ENCODE measurements at regions not wholly inside any gene's neighbourhood (a gene's known extent, or its start where the extent isn't known, plus 50 kb on each side); places are given as distances from the start of the nearest gene placed in this dataset.

- TF ChIP-seq, protein P1, sequence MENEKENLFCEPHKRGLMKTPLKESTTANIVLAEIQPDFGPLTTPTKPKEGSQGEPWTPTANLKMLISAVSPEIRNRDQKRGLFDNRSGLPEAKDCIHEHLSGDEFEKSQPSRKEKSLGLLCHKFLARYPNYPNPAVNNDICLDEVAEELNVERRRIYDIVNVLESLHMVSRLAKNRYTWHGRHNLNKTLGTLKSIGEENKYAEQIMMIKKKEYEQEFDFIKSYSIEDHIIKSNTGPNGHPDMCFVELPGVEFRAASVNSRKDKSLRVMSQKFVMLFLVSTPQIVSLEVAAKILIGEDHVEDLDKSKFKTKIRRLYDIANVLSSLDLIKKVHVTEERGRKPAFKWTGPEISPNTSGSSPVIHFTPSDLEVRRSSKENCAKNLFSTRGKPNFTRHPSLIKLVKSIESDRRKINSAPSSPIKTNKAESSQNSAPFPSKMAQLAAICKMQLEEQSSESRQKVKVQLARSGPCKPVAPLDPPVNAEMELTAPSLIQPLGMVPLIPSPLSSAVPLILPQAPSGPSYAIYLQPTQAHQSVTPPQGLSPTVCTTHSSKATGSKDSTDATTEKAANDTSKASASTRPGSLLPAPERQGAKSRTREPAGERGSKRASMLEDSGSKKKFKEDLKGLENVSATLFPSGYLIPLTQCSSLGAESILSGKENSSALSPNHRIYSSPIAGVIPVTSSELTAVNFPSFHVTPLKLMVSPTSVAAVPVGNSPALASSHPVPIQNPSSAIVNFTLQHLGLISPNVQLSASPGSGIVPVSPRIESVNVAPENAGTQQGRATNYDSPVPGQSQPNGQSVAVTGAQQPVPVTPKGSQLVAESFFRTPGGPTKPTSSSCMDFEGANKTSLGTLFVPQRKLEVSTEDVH (IDR thresholded peaks at IDR 0.05; ENCODE audit: low read depth, partially characterized antibody), result no peak
- TF ChIP-seq, protein P2, sequence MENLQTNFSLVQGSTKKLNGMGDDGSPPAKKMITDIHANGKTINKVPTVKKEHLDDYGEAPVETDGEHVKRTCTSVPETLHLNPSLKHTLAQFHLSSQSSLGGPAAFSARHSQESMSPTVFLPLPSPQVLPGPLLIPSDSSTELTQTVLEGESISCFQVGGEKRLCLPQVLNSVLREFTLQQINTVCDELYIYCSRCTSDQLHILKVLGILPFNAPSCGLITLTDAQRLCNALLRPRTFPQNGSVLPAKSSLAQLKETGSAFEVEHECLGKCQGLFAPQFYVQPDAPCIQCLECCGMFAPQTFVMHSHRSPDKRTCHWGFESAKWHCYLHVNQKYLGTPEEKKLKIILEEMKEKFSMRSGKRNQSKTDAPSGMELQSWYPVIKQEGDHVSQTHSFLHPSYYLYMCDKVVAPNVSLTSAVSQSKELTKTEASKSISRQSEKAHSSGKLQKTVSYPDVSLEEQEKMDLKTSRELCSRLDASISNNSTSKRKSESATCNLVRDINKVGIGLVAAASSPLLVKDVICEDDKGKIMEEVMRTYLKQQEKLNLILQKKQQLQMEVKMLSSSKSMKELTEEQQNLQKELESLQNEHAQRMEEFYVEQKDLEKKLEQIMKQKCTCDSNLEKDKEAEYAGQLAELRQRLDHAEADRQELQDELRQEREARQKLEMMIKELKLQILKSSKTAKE (IDR thresholded peaks at IDR 0.05; ENCODE audit: low read depth, poor library complexity, severe bottlenecking), result no peak
- TF ChIP-seq BHLHE40 (IDR thresholded peaks at IDR 0.05; ENCODE audit: borderline replicate concordance in 1 of 2, low read depth in 2 of 2, low read length in 1 of 2) (no peak), NKRF (conservative IDR thresholded peaks at IDR 0.05) (no peak), IRF3 (IDR thresholded peaks at IDR 0.05) (no peak), CHD4 (IDR thresholded peaks at IDR 0.05) (no peak), POLR2AphosphoS5 (IDR thresholded peaks at IDR 0.05; ENCODE audit: low read length) (no peak)
These were observed 145.8 kb upstream of the SOX1 start (continued) for GRCh38 chr13:111920932-111921705.

All from GM12878 (cell line).